PC-9 (cell line): ENCODE measurements at regions not wholly inside any gene's neighbourhood (a gene's known extent, or its start where the extent isn't known, plus 50 kb on each side); places are given as distances from the start of the nearest gene placed in this dataset.

Experiments
- EZH2 ChIP-seq: fragments of 200-600 bp; sonication (generic); IDR thresholded peaks from 2 replicates; pipeline ENCODE4 v1.8.0; 2017; ENCODE audit warnings: antibody characterized with exemption, low read depth
- TF ChIP-seq, protein P1 (sequence below): fragments of 200-600 bp; sonication (generic); conservative IDR thresholded peaks from 2 replicates; pipeline ENCODE4 v1.6.1; 2017; ENCODE audit warnings: mixed run types, antibody characterized with exemption, mild to moderate bottlenecking, moderate library complexity

DNA sequence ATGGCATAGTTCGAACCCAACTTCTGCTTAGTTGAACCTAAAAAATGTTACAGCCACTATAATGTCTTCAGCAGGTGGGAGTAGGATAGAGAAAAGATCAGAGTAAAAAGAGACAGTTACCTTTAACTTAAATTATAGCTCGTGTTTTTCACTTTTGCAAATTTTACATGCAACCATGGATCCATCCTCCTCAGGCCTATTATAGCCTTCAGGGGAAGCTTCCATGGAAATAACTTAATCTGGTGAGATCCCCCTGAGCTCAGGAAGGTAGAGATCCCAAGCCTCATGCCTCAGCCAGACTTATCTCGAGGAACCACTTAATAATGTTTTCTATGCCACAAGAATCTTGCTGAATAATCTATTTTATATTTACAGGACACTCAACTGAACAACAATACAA, 159.4 kb upstream of the FAM3C start:
- TF ChIP-seq, protein P1, sequence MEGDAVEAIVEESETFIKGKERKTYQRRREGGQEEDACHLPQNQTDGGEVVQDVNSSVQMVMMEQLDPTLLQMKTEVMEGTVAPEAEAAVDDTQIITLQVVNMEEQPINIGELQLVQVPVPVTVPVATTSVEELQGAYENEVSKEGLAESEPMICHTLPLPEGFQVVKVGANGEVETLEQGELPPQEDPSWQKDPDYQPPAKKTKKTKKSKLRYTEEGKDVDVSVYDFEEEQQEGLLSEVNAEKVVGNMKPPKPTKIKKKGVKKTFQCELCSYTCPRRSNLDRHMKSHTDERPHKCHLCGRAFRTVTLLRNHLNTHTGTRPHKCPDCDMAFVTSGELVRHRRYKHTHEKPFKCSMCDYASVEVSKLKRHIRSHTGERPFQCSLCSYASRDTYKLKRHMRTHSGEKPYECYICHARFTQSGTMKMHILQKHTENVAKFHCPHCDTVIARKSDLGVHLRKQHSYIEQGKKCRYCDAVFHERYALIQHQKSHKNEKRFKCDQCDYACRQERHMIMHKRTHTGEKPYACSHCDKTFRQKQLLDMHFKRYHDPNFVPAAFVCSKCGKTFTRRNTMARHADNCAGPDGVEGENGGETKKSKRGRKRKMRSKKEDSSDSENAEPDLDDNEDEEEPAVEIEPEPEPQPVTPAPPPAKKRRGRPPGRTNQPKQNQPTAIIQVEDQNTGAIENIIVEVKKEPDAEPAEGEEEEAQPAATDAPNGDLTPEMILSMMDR = no peak
- TF ChIP-seq EZH2 = no peak
